A204.1 (cell line): ENCODE measurements at regions not wholly inside any gene's neighbourhood (a gene's known extent, or its start where the extent isn't known, plus 50 kb on each side); places are given as distances from the start of the nearest gene placed in this dataset.
"Not testable (repeated sequence)": the region's sequence is repeated elsewhere in the genome, so short reads cannot be mapped to it uniquely, and the experiment has no call there.

ENCODE experiments used
- FAIRE-seq: peaks from 2 replicates; lab custom pipeline; 2012; peaks lifted over from hg19 to GRCh38; lab: Jason Lieb, UNC

DNA sequence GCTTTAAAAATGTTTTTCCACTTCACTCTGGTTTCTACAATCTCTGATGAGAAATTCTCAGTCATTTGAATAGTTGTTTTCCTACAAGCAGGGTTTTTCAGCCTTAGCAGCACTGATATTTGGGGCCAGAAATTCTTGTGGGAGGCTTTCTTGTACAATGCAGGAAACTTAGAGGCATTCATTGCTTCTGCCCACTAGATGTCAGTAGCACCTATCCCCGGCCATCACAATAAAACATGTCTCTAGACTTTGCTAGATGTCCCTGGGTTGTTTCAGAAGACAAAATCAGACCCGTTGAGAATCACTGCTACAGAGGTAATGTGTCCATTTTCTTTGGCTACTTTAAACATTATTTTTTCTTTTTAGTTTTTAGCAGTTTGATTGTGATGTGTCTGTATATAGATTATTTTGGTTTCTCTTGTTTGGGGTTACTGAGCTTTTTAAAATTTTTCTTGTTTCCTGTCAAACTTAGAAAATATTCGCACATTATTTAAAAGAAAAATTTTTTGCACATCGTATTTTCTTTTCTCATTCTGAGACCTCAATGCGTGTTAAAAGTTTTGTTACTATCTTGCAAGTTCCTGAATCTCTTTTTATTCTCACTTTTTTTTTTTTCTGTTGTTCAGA is 60.8 kb upstream of the CCDC179 start:
- FAIRE-seq = peak; percentile 62

DNA sequence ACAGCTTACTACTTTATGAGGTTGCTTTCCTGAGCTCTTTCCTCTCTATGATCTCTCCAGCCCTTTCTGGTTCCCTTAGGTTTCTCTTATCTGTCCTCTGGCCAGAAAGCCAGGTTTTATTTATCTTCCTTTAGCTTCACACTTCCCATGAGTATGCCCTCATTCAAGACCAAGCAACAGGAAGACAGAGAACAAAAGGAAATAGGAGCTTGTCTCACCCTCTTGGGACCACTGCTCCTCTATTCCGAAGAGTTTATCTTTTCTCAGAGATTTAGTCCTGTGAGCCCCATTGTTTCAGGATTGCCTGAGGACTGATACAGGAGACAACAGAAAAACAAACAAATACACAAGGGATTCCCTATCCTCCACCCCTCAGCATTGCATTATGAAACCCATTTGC is 62.4 kb upstream of the CCDC179 start:
- FAIRE-seq = no peak

DNA sequence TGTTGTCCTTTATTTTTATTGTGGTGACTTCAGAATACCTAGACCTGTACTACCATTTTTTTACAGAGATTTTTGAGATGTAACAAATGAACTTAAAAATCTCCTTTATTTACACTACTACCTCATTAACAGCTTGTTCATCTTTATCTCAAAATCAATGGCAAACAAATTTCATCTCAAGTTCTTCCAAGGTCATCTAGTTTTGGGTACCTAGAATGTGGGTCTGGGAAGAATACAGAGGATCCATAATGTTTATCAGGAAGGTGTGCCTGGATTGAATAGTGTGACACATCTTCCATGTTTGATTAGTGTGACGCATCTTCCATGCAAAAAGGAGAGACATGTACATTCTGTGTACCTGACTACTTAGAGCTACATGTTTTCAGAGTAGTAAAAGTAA is 63.3 kb upstream of the CCDC179 start:
- FAIRE-seq = no peak

DNA sequence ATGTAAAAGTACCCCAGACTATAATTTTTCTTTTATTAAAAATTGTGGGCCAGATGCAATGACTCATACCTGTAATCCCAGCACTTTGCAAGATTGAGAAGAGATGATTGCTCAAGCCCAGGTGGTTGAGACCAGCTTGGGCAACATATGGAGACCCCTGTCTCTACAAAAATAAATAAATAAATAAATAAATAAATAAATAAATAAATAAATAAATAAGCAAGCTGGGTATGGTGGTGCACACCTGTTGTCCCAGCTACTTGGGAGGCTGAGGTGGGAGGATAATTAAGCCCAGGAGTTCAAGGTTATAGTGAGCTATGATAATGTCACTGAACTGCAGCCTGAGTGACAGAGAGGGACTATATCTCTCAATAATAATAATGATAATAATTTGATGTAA is 66.1 kb upstream of the CCDC179 start:
- FAIRE-seq = no peak

DNA sequence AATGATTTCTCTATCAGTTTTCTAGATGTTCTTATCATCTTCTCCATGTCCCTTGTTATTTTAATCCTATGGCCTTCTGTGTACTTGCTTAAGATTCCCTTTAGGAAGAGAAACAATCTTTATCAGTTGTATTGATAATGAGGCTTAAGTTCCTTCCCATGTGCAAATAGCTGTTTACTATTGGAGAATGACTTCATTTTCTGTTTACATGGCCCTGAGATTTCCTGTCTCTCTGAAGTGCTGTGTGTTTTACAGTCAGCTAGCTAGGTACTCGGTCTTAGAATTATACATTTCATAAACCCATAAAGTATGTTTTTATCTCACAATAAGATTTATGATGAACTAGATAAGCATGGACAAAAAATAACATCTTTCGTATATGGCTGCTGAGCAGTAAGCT is 67.5 kb upstream of the CCDC179 start:
- no peak for FAIRE-seq

DNA sequence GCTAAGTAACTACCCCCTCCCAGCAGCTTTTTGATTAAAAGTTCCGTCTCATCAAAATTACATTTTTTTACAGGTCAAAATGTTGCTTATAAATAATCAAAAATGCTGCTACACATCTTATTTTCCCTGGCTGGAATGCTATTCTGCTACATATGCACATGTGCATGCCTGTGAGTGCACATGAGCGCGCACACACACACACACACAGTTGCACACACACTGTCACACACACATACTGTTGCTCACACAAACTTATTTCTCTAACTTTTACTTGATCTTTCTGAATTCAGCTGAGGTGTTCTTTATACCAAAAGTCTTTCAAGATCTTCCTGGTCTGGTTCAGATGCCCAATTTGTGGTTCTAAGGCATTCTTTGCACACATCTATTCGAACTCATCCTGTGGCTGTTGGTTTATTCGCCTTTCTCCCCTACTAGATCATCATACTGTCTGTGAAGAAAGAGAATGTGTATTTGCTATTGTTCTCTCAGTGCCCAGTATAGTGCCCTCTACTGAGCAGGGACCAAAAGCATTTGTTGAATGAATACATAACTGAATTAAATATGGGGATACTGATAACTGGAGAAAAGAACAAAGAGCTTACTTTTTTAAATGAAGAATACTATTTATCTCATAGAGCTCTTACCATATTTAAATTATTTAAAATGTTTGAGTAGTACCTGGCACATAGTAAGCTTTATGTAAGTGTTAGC is 68.1 kb upstream of the CCDC179 start:
- no peak for FAIRE-seq

DNA sequence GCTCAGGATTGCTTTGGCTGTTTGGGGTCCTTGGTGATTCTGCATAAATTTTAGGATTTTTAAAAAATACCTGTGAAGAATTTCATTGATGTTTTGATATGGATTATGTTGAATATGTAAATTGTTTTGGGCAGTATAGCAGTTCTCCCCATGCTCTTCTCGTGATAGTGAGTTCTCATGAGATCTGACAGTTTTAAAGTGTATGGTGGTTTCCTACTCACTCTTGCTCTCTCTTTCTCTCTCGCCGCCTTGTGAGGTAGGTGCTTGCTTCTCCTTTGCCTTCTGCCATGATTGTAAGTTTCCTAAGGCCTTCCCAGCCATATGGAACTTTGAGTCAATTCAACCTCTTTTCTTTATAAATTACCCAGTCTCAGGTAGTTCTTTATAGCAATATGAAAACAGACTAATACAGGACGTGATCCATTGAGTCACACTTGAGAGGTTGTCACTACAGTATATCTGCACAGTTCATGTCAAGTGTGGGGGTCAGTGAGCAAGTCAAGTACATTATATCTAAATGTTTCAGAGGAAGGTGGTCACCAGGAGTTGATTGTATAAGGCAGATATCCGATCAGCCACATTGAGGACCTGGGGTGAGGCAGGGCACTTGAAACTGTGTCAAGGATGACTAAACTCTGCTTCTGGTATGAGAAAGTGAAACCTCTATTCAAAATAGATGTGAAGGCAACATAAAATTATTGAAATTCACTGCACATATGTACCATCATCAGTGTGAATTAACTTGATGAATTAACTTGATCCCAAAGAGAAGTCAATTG is 70.7 kb upstream of the CCDC179 start:
- FAIRE-seq = no peak

DNA sequence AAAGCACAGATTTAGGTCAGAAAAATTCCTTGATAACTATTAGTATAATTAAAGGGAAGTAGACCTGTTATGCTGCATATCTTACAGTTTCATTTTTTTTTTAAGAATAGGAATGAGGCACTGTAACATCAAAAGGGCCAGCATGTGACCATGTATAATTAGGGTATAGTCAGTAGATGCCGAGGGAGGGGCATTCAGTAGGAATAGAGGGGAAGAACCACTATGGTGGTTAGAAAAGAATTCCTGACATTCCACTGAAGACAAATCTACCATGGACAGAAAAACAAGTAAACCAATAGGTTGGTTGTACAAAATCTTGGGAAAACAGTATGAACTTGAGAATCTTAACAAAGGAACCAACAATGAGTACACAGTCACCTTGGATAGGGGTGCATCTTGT is 78.4 kb upstream of the CCDC179 start:
- FAIRE-seq = no peak

DNA sequence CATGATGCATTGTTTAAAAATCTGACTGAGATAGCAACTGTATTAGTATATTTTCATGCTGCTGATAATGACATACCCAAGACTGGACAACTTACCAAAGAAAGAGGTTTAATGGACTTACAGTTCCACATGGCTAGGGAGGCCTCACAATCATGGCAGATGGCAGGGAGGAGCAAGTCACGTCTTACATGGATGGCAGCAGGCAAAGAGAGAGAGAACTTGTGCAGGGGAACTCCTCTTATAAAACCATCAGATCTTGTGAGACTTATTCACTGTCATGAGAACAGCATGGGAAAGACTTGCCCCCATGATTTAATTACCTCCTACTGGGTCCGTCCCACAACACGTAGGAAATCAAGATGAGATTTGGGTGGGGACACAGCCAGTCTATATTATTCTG is 81.3 kb upstream of the CCDC179 start:
- FAIRE-seq = not testable (repeated sequence)

DNA sequence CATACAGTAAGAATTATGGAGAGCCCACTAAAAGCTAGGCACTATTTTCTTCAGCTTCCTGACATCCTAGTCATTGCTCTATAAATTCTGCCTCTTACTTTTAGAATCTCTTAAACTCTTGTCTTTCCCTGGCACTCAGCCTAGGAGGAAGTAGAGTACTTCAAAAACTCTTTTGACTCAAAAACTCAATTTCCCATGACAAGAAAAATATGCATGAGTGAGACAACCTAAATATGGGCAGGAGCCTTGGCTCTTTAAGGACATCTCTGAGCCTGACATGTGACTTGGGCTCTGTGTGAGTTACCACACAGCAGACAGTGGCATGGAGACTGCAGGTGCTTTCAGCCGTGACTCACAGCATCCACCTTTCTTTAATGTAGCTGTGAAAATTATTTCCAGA is 97.5 kb upstream of the CCDC179 start:
- no peak for FAIRE-seq

DNA sequence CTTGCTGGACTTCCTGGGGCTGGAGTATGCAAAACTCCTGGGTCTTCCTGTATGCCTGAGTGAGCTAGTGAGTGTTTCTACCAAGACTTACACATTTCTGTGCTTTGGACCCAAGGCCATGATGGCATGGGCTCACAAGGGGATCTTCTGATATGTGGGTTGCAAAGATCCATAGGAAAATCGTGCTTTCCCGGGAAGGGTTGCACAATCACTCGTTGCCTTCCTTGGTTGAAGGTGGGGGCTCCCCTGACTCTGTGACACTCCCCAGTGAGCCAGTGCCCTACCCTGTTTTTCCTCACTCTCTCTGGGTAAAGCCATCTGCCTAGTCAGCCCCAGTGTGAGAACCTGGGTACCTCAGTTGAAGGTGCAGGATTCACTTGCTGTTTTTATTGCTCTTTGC is 114.0 kb upstream of the CCDC179 start:
- no peak for FAIRE-seq

DNA sequence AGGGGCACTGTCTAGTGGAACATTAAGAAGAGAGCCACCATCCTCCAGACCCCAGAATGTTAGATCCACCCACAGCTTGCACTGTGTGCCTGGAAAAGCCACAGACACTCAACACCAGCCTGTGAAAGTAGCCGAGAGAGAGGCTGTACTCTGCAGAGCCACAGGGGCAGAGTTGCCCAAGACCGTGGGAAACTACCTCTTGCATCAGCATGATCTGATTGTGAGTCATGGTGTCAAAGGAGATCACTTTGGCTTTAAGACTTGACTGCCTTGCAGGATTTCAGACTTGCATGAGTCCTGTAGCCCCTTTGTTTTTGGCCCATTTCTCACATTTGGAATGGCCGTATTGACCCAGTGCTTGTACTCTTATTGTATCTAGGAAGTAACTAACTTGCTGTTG is 115.9 kb upstream of the CCDC179 start:
- no peak for FAIRE-seq

DNA sequence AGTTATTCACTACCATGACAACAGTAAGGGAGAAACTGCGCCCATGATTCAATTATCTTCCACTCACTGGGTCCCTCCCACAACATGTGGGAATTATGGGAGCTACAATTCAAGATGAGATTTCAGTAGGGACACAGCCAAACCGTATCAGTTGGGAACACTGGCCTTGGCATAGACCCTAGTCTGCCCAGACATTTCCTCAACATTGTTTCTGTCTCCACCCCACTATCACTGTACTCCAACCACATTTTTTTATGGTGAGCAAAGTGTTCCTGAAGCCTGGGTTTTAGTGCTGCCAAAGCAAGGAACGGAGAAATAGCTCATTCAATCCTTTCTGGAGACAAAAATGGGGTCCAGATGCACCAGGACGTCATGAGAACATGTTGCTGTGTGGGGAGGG is 122.6 kb upstream of the CCDC179 start:
- FAIRE-seq = no peak

DNA sequence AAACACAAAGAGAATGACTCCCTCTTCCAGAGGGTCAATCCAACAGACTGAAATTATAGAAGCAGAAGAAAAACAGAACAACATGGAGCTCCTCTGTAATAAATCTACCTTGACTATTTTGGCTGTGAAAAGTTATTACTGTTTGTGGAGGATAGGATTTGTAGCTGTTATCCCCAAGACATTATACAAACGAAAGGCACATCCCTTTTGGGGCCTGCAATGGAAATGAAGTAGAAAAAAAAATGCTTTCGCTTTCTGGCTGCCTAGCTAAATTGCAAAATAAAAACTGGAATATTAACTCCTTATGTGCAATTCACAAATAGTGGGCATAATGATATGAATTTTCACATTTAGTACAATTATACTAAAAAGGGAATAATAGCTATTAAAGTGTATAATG is 123.8 kb upstream of the CCDC179 start:
- no peak for FAIRE-seq

DNA sequence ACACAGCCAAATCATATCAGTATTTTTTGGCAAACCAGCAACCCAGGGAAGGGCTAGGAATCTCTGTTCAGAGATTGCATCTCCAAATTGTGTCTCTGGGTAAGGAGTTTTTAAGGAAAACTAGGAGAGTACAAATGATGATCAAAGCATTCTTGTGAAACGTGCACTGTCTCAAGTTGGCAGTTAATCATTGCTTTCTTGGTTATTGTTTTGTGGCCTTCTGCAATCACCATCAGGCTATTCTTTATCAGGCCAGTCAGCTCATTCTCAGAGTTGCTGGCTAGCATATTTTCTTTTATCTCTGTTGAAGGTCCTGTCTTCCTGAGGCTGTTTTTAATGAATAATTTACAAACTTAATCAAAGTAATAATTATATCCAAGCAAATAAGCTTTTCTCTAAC is 129.1 kb upstream of the CCDC179 start:
- no peak for FAIRE-seq

DNA sequence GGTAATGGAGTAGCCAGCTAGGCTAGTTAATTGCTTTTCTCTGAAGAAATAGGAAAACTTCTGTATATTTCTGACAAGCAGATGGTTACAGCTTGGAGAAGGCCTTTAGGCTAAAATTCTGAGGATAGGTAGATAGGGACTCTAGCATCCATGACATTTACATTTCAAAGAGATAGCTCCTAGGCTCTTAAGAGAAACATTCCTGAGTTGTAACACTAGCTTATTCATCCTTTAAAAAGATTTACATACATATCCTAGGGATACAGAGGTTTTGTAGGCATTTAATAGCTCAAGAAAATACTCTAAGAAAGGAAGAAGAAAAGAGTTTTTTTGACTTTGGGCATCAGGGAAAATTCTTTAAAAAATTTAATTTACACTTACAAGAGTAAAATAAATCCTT is 130.9 kb upstream of the CCDC179 start:
- FAIRE-seq = no peak

DNA sequence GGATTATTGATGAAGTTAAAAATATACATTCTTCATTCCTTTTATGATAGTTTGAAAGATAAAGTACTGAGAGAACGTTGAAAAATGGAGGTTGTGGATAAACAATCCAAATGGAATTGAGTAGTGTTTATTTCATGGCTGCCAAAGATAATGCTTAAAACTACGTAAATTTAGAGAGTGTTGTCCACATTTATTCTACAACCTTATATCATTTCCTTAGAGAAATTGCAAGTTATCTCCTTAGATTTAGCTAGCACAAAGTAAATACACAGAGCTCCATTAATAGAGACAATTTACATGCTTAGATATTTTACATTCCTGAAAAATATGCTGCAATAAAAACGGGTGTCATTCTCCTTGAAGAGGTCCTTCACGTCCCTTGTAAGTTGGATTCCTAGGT is 146.5 kb upstream of the CCDC179 start:
- no peak for FAIRE-seq

DNA sequence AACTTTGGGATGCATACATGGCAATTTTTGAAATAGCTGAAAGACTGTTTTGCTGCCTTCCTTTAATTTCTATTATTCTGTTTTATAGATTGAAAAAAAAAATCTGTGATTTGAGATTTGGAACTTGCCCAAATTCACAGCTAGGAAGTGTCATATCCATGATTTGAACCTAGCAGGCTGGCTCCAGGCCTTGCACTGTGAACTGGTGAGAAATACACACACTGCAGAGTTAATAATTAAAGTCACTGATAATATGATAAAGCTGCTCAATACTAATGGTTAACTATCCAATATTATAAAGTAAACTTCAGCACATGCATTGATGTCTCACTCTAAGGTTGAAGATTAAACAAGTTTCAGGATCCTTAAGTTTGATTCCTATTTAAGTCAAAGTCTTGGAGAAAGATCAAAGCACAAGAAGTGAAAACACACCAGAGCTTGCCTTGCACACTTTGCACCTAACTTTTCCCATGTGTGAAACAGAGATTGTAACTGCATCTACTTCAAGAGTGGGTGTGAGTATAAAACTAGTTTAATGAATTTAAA is 150.6 kb upstream of the CCDC179 start:
- no peak for FAIRE-seq

DNA sequence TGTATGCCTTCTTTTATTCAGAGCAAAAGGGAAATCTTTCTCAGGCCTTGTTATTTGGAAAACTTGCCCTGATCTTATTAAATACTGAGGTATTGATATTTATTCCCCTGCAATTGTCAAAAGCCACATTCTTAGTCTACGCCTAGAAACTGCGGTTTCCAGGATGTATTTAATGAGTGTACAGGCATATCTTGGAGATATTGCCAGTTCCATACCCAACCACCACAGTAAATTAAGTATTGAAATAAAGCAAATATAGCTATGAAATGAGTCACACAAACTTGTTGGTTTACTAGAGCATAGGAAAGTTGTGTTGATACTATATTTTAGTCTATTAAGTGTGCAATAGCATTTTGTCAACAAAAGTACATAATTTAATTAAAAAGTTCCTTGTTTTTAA is 152.7 kb upstream of the CCDC179 start:
- no peak for FAIRE-seq

DNA sequence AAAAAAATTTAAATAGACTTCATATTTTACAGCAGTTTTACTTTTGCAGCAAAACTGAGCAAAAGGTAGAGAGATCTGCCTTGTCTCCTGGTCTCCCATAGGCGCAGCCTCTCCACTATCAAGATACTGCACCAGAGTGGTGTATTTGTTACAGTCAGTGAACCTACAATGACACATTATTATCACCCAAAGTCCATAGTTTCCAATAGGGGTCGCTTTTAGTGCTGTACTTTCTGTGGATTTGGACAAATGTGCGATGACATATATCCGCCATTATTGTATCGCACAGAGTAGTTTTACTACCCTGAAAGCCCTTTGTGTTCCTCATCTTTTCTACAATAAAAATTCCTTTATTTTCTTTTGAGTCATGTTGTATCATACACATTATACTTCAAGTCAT is 153.2 kb upstream of the CCDC179 start:
- FAIRE-seq = no peak

DNA sequence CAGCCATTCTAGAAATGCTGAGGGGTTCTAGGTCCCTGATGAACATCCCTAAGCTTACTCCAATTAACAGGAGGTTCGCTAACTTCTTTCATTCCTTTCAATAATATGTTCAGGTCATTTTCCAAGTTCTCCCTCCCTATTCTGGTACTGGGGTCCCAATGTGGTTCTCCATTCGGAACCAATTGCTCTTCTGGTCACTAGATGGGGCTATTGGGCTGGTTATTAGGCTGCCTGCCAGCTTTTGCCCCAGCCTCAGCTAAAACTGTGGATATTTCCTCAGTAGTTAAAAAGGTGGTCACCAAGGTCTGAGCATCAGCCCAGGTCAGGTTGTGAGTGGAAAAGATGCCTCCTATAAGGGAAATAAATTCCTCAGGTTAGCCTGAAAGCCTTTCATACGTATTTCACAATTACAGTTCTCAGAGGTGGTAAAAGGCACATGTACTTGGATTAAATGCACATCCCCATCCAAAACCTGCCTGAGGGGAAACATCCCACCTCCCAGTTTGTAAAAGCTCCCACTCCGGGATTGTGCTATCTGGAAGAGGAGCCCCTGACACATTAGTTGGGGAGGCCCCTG is 161.1 kb upstream of the CCDC179 start:
- no peak for FAIRE-seq

DNA sequence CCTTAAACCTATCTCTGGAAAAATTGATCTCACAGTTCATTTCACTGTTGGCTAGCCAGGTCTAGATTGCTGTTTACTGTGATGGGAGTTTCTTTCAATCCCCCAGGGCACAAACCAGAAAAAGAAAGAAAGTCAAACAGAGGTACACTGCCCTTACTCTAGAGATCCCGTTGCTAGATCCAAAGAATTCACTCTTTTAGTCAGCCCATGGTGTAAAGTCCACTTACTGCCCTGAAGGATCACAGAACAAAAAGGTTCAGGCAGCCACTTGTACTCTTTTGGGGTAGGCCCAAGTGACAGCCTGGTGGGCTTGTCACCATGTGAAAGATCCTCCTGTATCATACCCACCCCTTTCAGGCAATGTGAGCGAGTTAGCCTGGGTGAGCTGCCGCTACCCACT is 162.6 kb upstream of the CCDC179 start:
- FAIRE-seq = no peak

DNA sequence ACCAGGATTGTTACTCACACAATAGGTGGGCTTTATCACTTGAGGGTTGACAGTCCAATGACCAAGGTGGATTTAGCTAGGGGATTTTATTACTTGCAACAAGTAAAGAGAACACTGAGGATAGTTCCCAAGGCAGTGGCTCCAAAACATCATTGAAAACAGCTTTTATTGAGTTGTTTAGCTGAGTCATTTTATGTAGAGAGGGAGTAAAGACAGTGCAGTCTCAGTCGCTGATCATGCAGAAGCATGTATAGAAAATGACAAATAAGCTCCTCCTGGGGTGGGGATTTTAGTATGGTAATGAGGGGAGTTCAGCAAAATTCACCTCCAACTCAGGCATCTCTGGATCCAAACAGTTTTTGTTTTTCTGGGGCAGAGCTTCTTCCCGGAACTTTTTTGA is 163.0 kb upstream of the CCDC179 start:
- FAIRE-seq = no peak
